ENCODE measurements at regions not wholly inside any gene's neighbourhood (a gene's known extent, or its start where the extent isn't known, plus 50 kb on each side); places are given as distances from the start of the nearest gene placed in this dataset.

GRCh38 chr3:67704322-67704721 is 49.9 kb upstream of the SUCLG2 start:
- no peaks in the 10 kb centered on the region for H3K4me1 Mint-ChIP-seq
- no peaks in the 10 kb centered on the region for H3K36me3 Mint-ChIP-seq (ENCODE audit: low read depth)
- no peak overlapping the region for H3K4me3 Mint-ChIP-seq
- H3K27me3 Mint-ChIP-seq (ENCODE audit: low read depth) = no peaks in the 10 kb centered on the region
- H3K9me3 Mint-ChIP-seq = no peaks in the 10 kb centered on the region
- TF ChIP-seq CTCF (IDR thresholded peaks at IDR 0.05; ENCODE audit: unreplicated experiment in 3 of 3) = no peak
- no peak overlapping the region for H3K27ac Mint-ChIP-seq
